ENCODE measurements at regions not wholly inside any gene's neighbourhood (a gene's known extent, or its start where the extent isn't known, plus 50 kb on each side); places are given as distances from the start of the nearest gene placed in this dataset.

DNA sequence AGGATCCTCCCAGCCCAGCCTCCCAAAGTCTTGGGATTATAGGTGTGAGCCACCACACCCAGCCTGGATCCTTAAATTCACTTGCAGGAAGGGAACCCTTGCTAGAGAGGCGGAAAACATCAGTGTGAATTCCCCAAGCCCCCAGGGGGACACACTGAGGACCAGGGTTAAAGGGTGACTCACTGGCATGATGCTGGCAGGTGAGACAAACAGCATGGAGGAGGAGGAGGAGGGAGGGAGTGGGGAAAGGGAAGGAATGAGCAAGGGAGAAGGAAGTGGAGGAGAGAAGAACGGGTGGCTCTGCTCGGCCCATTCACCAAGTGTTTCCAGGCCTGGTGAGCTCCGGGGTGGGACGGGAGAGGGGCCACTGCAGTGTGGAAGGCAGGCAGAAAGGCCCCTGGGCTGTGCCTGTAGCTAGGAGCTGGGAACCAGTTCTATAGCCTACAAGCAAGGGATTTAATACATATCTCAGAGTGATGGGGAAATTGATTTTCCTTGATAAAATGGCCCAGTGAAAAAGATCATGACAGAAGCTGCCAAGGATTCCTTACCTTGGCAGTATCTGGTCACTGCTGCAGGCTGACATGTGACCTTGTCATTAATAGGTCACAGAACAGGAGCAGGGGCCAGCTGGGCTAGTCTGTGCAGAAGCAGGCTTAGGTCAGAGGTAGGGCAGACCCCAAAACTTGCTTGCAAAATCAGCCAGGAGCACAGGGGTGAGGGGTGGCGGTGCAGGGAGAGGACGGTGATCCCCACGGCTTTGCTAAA, 370.2 kb downstream of the SHANK2 start:
- Mint-ChIP-seq H3K27ac (no peak overlapping the region), H3K36me3 (no peaks in the 10 kb centered on the region), H3K4me1 (no peaks in the 10 kb centered on the region), H3K9me3 (no peaks in the 10 kb centered on the region), H3K27me3 (no peaks in the 10 kb centered on the region), H3K4me3 (no peak overlapping the region)
- DNase-seq (no peak), ATAC-seq (ENCODE audit: low read depth) (no peak)
- POLR2A ChIA-PET: no interaction called here

DNA sequence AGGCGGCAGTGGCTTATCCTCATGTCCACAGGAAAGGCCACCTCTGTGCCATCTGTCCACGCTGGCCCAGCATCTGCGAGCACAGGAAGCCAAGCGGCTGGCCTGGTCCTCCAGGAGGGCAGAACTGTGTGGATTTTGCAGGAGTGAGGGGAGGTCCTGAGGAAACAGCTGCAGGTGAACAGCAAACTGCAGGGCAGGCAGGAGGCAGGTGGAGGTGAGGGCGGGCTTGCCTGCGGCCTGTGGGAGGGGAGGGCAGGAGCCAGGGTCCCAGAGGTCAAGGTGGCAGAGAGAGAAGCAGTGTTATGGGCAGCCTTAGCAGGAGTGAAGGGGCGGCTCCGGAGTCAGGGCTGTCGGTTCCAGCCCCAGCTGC, 369.7 kb downstream of the SHANK2 start:
- H3K27ac Mint-ChIP-seq: no peak overlapping the region
- H3K4me3 Mint-ChIP-seq: no peak overlapping the region
- H3K9me3 Mint-ChIP-seq: no peaks in the 10 kb centered on the region
- H3K36me3 Mint-ChIP-seq: no peaks in the 10 kb centered on the region
- peaks cover under 1% of the 10 kb centered on the region for H3K4me1 Mint-ChIP-seq
- ATAC-seq (ENCODE audit: low read depth): no peak
- POLR2A ChIA-PET: no interaction called here
- DNase-seq: no peak
- H3K27me3 Mint-ChIP-seq: no peaks in the 10 kb centered on the region

DNA sequence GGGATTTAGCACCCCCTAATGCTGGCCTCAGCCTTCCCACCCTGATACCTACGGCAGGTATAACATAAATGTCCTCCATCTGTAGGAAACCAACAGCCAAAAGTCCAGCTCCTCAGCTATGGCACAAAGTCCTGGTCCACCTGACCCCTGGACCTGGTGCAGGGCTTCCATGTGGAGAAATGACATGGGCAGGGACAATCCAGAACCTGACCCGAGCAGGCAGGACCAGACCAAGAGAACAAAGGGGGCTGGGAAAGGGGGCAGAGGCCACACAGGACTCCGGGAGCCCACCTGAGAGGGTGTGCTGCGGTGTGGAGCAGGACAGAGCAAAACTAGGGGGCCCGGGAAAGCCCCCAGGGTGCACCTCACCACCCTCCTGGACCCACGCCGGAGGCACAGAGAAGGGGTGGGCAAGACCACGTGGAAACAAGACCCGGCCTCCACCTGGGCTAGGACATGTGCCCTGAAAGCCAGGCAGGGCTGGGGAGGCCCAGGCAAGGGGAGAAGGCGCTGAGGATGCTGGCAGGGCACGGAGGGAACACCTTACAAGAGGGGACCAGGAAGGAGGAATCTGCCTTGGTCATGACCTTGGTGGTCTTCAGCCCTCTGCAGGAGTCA, 368.9 kb downstream of the SHANK2 start:
- Mint-ChIP-seq H3K4me3 (no peak overlapping the region), H3K27me3 (no peaks in the 10 kb centered on the region), H3K27ac (no peak overlapping the region), H3K36me3 (no peaks in the 10 kb centered on the region), H3K9me3 (peaks cover 3% of the 10 kb centered on the region), H3K4me1 (peaks cover 3% of the 10 kb centered on the region)
- no peak for ATAC-seq (ENCODE audit: low read depth)
- no peak for DNase-seq
- POLR2A ChIA-PET: no interaction called here

DNA sequence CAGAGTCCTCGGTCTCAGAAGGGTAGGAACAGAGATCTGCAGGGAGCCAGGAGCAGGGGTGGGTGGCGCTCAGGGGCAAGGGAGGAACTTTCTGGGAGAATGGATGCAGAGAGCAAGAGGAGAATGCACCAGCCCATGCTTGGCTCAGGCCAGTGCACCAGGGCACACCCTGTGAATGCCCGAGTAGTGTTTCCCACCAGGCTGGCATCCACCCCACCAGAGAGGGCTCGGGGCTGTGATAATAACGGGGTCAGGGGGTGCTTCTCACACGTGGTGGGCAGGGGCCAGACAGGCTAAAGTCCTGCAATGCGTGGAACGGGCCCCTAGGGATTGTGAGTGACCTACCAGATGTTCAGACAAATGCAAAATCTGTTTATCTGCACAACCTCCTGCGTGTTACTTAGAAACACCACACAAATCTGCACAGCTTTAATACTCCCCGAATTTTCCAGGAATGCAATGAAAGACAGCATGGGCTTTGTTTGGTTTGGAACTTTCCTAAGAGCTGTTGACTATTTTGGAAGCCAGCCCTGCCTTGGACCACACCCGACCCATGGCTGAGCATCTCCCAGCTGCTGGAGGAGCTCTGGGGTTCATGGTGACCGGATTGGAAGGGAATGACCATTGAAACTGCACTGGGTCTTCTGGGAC, 368.3 kb downstream of the SHANK2 start:
- Mint-ChIP-seq H3K4me1 (peaks cover 3% of the 10 kb centered on the region), H3K36me3 (no peaks in the 10 kb centered on the region), H3K4me3 (no peak overlapping the region), H3K27me3 (no peaks in the 10 kb centered on the region), H3K9me3 (peaks cover 3% of the 10 kb centered on the region), H3K27ac (no peak overlapping the region)
- ATAC-seq (ENCODE audit: low read depth): no peak
- DNase-seq: no peak
- POLR2A ChIA-PET: no interaction called here

DNA sequence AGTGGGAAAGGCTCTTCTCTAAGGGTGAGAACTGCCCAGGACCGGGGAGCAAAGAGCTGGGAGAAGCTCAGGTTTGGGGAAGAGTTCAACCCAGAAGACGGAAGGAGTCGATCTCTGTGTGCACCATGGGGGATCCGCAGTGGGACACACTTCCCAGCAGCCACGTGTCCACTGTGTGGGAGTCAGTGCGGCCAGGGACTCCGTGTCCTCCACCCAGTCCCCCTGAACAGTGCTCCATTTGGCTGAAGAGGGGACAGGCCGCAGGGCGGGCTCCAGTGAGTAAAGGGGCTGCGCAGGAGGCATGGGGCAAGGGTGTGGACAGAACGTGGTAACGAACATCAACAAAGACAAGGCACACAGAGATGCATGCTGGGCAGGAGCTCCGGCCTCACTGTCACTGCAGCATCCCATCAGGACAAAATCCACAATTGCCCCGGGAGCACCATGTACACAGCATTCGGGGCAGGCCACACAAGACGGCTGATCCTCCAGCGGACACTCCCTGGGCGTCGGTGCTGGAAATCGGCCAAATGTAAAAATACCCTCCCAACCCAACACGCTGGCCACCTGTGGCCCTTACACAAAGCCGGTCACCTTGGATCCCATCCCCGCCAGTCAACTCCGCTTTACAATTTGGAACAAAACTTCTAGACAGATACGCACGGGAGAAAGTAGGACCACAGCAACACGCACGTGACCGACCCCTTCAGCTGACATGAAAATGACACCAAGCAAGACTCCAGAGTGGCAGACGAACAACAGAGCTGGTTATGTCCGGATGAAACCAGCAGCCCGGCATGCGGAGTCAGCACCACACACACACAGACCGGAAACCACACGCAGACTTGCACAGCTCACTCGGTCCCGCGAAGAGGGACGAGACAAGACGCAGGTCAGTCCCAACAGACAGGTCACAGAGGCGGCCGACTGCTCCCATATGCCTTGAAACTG, 366.8 kb downstream of the SHANK2 start:
- H3K9me3 Mint-ChIP-seq: peaks cover 3% of the 10 kb centered on the region
- peaks cover 3% of the 10 kb centered on the region for H3K4me1 Mint-ChIP-seq
- H3K27me3 Mint-ChIP-seq: no peaks in the 10 kb centered on the region
- ATAC-seq (ENCODE audit: low read depth) (no peak), DNase-seq (no peak)
- H3K36me3 Mint-ChIP-seq: no peaks in the 10 kb centered on the region
- H3K4me3 Mint-ChIP-seq: no peak overlapping the region
- POLR2A ChIA-PET: no interaction called here
- H3K27ac Mint-ChIP-seq: no peak overlapping the region

DNA sequence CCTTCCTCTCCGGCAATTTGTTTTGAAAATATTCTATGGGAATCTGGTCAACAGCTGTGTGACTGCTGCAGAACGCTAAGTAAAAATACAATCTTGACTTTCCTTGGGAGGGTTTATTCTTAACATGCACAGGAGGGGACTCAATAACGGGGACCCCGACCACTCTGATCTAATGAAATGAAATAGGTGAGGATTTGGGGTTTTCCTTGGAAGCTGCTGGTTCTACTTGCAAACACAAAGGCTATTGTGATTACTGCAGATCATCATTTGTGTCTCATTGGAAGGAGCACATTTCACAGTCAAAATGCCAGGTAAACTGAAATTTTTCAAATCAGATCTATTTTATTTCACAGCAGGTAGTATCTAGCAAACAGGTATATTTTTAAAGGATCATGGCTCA, 366.1 kb downstream of the SHANK2 start:
- DNase-seq: no peak
- H3K9me3 Mint-ChIP-seq: peaks cover 3% of the 10 kb centered on the region
- H3K27me3 Mint-ChIP-seq: no peaks in the 10 kb centered on the region
- H3K4me3 Mint-ChIP-seq: no peak overlapping the region
- POLR2A ChIA-PET: no interaction called here
- peaks cover 3% of the 10 kb centered on the region for H3K4me1 Mint-ChIP-seq
- no peak overlapping the region for H3K27ac Mint-ChIP-seq
- no peaks in the 10 kb centered on the region for H3K36me3 Mint-ChIP-seq
- no peak for ATAC-seq (ENCODE audit: low read depth)

DNA sequence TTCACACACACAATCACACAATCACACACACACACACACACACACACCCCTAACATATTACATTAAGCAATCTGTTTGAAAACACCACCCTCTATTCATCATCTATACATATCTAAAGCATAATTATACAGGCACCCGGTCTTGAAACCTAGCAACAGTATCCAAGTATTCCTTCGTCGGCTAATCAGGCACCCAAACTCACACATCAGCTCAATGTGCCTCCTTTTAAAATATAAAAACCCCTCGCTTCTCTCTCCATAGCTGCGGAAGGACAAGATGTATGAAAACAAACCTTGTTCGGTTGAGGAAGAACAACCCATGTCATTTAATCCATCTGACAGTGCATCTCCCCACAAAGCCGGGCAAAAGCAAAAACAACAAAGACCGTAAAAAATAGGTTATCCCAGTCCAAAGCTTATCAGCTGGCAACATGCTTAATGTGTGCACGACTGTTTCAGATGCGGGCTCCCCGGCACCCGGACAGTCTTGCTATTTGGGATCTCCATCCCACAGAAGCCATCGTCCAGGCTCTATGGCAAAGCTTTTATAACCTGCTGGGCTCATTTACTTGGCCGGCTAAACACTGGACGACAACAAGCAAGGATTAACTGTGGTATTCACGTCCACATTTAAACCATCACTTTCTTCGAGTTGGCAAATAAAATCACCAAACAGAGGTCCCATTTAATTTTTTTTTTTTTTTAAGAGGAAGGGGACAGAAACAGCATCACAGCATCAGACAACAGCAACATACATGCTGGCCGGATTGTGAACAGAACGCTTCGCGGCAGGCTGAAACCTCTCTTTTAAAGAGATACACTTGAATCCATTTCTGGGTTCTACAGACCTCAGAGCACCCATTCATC, 365.5 kb downstream of the SHANK2 start:
- Mint-ChIP-seq H3K27ac (no peak overlapping the region), H3K4me1 (peaks cover 3% of the 10 kb centered on the region), H3K36me3 (no peaks in the 10 kb centered on the region), H3K9me3 (peaks cover 3% of the 10 kb centered on the region), H3K4me3 (no peak overlapping the region), H3K27me3 (no peaks in the 10 kb centered on the region)
- POLR2A ChIA-PET: no interaction called here
- DNase-seq (no peak), ATAC-seq (ENCODE audit: low read depth) (no peak)

DNA sequence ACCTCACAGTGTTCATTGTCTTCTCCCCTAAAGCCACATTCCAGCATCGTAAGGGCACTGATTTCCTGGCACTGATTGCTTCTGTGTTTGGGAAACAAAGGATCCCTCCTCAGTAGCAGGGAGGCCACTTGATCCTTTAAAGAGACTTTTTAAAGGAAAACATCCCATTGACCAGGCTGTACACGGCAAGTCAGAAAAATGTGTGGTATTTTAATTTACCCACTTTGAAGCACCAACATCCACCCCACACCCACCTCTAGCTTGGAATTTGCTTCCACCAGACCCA, 364.9 kb downstream of the SHANK2 start:
- Mint-ChIP-seq H3K27ac (no peak overlapping the region), H3K4me3 (no peak overlapping the region), H3K27me3 (no peaks in the 10 kb centered on the region), H3K4me1 (peaks cover 3% of the 10 kb centered on the region), H3K9me3 (peaks cover 3% of the 10 kb centered on the region), H3K36me3 (no peaks in the 10 kb centered on the region)
- no peak for ATAC-seq (ENCODE audit: low read depth)
- POLR2A ChIA-PET: no interaction called here
- DNase-seq: no peak

DNA sequence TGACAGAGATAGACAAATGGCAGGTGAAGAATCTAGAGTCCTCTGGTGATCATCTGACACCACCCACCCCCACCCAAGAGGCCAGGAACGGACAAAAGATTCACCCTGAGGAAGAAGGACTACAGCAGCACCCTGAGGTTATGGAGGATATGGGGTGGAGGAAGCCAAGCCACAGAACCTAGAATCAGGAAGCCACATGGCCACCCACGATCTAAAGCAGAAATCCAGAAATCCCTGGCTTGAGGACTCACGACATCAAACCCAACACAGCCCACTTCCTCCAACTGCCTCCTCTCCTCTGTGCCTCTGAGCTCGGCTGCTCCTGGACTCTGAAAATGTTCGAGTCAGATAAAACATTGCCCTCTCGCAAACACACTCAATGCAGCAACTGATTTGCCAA, 364.3 kb downstream of the SHANK2 start:
- ATAC-seq (ENCODE audit: low read depth) (no peak), DNase-seq (no peak)
- H3K27ac Mint-ChIP-seq: no peak overlapping the region
- no peak overlapping the region for H3K4me3 Mint-ChIP-seq
- H3K27me3 Mint-ChIP-seq: no peaks in the 10 kb centered on the region
- H3K36me3 Mint-ChIP-seq: no peaks in the 10 kb centered on the region
- H3K9me3 Mint-ChIP-seq: peaks cover 3% of the 10 kb centered on the region
- POLR2A ChIA-PET: no interaction called here
- peaks cover 3% of the 10 kb centered on the region for H3K4me1 Mint-ChIP-seq

DNA sequence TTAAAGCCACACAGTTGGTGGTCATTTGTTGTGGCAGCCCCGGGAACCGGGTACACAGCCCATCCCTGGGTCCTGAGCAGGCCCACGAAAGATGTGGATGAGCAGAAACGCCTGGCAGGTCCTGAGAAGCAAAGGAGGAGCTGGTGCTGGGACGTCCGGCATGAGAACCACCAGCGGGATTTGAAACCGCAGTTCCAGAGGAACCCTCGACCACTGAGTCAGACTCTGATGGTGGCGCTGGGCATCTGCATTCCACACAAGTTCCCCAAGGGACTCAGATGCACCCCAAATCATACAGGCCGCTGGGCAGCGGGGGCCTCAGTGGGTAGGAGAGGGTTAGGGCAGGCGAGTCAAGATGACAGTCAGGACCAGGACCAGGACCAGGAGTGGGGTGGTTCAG, 363.0 kb downstream of the SHANK2 start:
- POLR2A ChIA-PET: no interaction called here
- no peak overlapping the region for H3K27ac Mint-ChIP-seq
- H3K36me3 Mint-ChIP-seq: no peaks in the 10 kb centered on the region
- no peak for DNase-seq
- ATAC-seq (ENCODE audit: low read depth): no peak
- no peaks in the 10 kb centered on the region for H3K27me3 Mint-ChIP-seq
- no peak overlapping the region for H3K4me3 Mint-ChIP-seq
- peaks cover 3% of the 10 kb centered on the region for H3K4me1 Mint-ChIP-seq
- peaks cover 3% of the 10 kb centered on the region for H3K9me3 Mint-ChIP-seq

DNA sequence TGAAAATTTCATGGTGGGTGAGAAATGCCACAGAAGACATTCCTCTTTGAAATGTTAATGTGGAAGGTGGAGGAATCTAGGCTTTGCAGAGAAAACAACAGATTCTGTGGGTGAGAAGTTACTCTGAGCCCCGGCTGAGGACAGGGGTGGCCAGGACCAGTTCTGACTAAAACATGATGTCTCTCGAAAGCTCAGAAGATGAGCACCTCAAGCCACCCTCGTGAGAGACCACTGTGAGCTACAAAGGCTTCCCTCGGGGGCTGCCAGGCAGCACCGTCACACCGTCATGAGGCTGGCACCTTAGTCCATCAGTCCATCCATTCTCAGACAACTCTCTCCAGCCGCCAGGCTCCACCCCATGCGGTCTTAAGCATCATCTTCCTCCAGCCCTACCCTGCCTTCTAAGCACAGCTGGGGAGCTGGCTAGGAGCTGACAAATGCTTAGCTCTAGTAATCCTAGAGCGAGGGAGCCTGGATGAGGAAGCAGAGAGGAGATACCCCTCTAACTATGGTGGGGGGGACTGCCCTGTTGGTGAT, 360.5 kb downstream of the SHANK2 start:
- H3K9me3 Mint-ChIP-seq: peaks cover 5% of the 10 kb centered on the region
- peaks cover 3% of the 10 kb centered on the region for H3K4me1 Mint-ChIP-seq
- H3K27me3 Mint-ChIP-seq: no peaks in the 10 kb centered on the region
- H3K36me3 Mint-ChIP-seq: no peaks in the 10 kb centered on the region
- no peak overlapping the region for H3K27ac Mint-ChIP-seq
- POLR2A ChIA-PET: no interaction called here
- ATAC-seq (ENCODE audit: low read depth) (no peak), DNase-seq (no peak)
- no peak overlapping the region for H3K4me3 Mint-ChIP-seq

DNA sequence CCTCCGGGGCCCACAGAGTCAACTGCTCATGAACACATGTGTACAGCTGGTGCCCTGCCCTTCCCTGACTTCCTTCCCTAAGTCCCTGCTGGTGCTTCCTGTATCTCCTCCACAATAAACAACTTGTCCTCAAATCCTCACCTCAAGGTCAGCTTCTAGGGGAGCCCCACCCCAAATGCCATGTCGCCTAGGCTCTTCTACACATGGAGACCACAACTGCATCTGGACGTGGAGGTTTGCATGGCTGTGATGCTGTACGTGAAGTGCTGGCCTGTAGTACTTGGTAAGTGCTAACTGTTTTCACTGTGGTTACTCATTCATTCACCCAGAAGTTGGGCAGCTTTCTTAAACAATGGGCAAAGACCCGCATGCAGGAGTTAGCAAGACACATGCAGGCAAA, 359.5 kb downstream of the SHANK2 start:
- H3K27ac Mint-ChIP-seq: no peak overlapping the region
- POLR2A ChIA-PET: no interaction called here
- no peaks in the 10 kb centered on the region for H3K36me3 Mint-ChIP-seq
- H3K27me3 Mint-ChIP-seq: no peaks in the 10 kb centered on the region
- H3K9me3 Mint-ChIP-seq: peaks cover 9% of the 10 kb centered on the region
- no peak overlapping the region for H3K4me3 Mint-ChIP-seq
- DNase-seq: no peak
- ATAC-seq (ENCODE audit: low read depth): no peak
- H3K4me1 Mint-ChIP-seq: peaks cover 1% of the 10 kb centered on the region

Data from activated naive CD8-positive, alpha-beta T cell treated with anti-CD3 and anti-CD28 coated beads, Interleukin-2, amount 10 ng/mL, durations not matched to agents 7 days and 5 days (primary cell).